GM12872 (cell line): ENCODE measurements at regions not wholly inside any gene's neighbourhood (a gene's known extent, or its start where the extent isn't known, plus 50 kb on each side); places are given as distances from the start of the nearest gene placed in this dataset.

Experiments
- CTCF ChIP-seq: IDR thresholded peaks from 3 replicates; pipeline ENCODE4 v1.5.1; 2011; ENCODE audit warnings: low read depth, mild to moderate bottlenecking, low read length, moderate library complexity; ENCODE audit not compliant: insufficient read depth

DNA sequence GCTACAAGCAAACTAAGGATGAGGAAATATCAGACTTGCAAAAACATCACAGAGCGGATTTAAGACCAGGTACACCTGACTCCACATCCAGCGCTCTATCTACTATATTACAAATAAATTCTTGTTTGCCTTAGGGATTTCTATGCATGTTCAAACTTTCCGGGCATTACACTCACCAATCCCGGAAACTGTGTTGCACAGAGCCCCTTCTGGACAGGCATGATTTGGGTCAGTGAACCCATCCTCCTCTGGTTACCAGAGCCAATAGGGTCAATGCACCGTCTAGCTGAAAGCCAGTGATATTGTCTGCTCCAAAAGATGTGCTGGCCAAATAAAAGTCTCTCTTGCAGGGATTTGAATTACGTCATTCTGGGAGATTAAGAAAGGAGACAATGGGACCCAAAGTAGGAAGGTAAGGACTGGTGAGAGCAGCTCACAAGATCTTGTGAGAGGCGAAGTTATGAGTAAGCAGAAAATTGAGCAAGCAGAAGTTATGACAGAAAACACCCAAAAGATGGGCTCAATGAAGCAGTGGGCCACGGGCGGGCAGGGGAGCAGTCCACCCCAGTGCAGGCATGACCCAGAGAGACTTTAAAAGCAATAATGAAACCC, 155.8 kb upstream of the RAI14 start:
- TF ChIP-seq CTCF, result no peak

DNA sequence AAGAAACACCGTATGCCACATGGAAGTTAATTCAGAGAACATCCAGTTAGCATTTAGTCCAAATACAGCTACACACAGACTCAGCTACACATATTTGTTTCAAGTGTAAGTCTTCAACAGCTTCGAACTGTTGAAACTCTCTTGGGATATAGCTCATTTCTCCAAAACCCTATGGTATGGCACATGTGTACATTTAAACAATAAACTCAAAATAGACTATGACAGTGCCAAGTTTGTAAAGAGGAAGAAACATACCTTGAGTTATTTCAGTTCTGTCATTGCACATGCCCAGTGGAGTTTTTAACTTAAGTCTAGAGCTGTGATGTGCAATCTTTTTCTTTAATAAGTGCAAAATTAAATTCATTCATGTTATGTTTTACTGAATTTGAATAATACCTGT, 155.1 kb upstream of the RAI14 start:
- TF ChIP-seq CTCF, result no peak

DNA sequence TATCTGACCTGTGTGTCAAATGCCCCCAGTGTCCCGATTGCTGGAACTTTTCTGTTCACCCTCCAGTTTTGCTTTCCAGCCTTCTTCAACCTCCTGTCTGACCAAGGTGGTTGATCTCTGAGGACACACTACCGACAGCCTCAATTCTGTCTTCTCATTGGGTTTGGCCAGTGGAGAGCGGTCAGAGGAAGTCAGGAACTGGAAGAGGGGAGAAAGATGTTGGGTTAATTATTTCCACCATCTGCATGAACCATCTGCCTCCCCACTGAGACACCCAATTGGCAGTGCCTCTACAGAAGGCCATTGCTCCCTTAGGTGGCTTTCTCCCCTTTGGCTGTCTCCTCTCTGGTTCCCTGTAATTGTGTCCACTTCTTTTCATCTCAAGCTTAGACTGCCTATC, 154.3 kb upstream of the RAI14 start:
- TF ChIP-seq CTCF, result no peak

DNA sequence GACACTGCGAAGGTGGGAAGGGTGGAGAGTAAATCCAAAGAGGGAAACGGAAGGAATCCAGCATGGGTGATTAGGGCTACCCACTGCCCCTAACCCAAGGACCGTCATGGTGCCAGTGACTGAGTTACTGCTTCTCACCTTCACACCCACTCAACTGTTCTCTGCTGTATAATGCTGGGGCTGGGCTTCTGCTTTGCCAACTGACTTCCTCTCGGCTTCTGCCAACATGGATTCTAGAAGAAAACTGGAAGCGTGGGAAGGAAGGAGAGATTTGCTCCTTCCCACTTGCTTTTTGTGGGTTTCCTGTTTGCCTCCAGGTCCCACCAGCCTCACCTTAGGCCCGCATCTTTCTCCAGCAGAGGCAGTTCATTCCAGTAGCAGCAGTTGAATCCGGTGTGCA, 153.5 kb upstream of the RAI14 start:
- no peak for TF ChIP-seq CTCF

- TF ChIP-seq CTCF, result no peak
Observed at GRCh38 chr5:34503379-34504253, 152.5 kb upstream of the RAI14 start.

- TF ChIP-seq CTCF, result no peak
Observed at GRCh38 chr5:34504967-34505366, 151.2 kb upstream of the RAI14 start.

- no peak for TF ChIP-seq CTCF
Observed at GRCh38 chr5:34505731-34506130, 150.4 kb upstream of the RAI14 start.
